ENCODE measurements at regions not wholly inside any gene's neighbourhood (a gene's known extent, or its start where the extent isn't known, plus 50 kb on each side); places are given as distances from the start of the nearest gene placed in this dataset.

DNA sequence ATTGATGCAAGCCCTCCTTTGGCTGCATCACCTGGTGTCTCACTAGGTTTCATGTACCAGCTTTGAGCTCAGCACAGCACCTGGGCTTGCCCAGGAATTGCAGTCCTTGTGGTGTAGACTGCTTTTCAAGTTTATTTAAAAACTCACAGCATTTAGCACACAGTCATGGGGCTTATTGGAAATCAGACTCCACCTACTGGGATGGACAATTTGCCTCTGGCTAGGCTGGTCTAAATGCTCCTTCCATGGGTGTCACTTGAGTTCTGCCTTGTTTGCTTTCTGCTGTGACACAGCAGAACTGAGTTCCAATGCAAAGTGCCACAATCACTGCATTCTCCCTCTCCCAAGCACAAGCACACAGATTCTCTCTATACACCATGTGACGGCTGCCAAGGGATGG, 453.3 kb downstream of the GABRG2 start:
- H3K79me2 ChIP-seq (ENCODE audit: insufficient read depth, low read depth), result no peaks in the 10 kb centered on the region
- H3K4me3 ChIP-seq (IDR thresholded peaks at IDR 0.05; ENCODE audit: insufficient read depth, low read depth, low read length), result no peak overlapping the region
- no peaks in the 10 kb centered on the region for H3K27me3 ChIP-seq (ENCODE audit: insufficient read depth, low read depth)
- H3K9ac ChIP-seq, result no peak overlapping the region
- H3K36me3 ChIP-seq (ENCODE audit: insufficient read depth), result no peaks in the 10 kb centered on the region
- H3K4me1 ChIP-seq (ENCODE audit: low read depth, poor library complexity, severe bottlenecking), result no peaks in the 10 kb centered on the region
- H3K27ac ChIP-seq, result no peak overlapping the region
- no peak overlapping the region for H3K4me2 ChIP-seq
- H2AFZ ChIP-seq (ENCODE audit: low read depth), result no peak overlapping the region
- TF ChIP-seq, protein P1, sequence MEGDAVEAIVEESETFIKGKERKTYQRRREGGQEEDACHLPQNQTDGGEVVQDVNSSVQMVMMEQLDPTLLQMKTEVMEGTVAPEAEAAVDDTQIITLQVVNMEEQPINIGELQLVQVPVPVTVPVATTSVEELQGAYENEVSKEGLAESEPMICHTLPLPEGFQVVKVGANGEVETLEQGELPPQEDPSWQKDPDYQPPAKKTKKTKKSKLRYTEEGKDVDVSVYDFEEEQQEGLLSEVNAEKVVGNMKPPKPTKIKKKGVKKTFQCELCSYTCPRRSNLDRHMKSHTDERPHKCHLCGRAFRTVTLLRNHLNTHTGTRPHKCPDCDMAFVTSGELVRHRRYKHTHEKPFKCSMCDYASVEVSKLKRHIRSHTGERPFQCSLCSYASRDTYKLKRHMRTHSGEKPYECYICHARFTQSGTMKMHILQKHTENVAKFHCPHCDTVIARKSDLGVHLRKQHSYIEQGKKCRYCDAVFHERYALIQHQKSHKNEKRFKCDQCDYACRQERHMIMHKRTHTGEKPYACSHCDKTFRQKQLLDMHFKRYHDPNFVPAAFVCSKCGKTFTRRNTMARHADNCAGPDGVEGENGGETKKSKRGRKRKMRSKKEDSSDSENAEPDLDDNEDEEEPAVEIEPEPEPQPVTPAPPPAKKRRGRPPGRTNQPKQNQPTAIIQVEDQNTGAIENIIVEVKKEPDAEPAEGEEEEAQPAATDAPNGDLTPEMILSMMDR (conservative IDR thresholded peaks at IDR 0.05; ENCODE audit: low read depth, low read length), result no peak
- no peaks in the 10 kb centered on the region for H4K20me1 ChIP-seq (ENCODE audit: insufficient read depth)

DNA sequence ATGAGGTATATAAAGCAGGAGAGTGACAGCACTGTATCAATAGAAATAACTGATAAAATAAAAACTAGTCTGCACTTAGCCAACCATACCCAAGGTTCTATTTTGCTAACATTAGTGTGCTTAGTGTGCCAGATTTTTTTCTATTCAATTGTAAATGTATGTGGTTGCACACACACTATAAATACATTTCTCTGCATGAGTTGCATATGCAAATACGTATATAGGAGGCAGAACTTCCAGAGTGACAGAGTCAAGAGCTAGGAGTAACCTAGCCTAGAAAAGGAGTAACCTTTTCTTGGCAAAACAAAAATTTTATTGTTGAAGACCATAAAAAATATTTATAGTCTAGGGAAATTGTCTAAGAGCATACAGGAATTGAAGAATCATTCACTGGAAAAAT, 461.6 kb downstream of the GABRG2 start:
- Histone ChIP-seq H3K27me3 (ENCODE audit: insufficient read depth, low read depth) (no peaks in the 10 kb centered on the region), H3K79me2 (ENCODE audit: insufficient read depth, low read depth) (no peaks in the 10 kb centered on the region), H4K20me1 (ENCODE audit: insufficient read depth) (no peaks in the 10 kb centered on the region), H3K4me3 (IDR thresholded peaks at IDR 0.05; ENCODE audit: insufficient read depth, low read depth, low read length) (no peak overlapping the region), H3K9ac (no peak overlapping the region), H3K27ac (no peak overlapping the region), H3K4me2 (no peak overlapping the region), H2AFZ (ENCODE audit: low read depth) (no peak overlapping the region), H3K4me1 (ENCODE audit: low read depth, poor library complexity, severe bottlenecking) (peaks cover 4% of the 10 kb centered on the region), H3K36me3 (ENCODE audit: insufficient read depth) (no peaks in the 10 kb centered on the region)
- TF ChIP-seq, protein P1 (conservative IDR thresholded peaks at IDR 0.05; ENCODE audit: low read depth, low read length), result no peak

DNA sequence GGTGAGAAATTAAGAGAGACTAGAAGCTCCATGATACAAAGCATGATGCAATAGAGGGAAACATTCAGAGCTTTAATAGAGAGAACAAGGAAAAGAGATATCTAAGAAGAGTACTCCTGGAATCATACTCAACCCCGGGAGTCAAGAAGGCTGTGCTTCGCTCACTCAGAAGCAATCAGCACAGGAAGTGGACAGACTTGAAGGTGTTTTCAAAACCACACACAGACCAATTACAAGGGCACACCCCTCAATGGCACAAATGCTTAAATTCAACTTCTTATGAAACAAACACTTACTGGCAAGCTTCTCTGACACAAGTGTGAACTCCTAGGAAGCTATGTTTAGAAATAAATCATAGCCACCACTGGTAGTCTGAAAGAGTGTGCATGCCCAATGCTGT, 462.3 kb downstream of the GABRG2 start:
- Histone ChIP-seq H3K4me2 (no peak overlapping the region), H3K79me2 (ENCODE audit: insufficient read depth, low read depth) (no peaks in the 10 kb centered on the region)

DNA sequence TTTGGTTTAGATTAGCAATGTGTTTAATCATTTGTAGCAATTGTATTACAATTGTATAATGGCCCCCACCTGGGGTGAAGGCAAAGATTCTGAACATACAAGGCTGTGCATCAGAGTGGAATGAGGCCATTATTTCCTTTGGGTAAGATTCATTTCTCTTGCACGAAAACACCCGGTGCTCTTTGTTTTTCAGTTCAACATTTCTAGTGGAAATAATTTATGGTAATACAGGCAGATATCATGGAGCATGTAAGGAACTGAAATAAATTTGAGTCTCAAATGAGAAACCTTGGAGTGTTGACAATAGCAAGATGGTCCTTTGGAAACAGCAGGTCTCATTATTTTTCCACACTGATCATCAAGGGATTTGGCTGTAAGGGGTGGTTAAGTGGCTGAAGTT, 475.9 kb downstream of the GABRG2 start:
- H3K27ac ChIP-seq, result no peak overlapping the region
- no peak overlapping the region for H3K4me2 ChIP-seq
- no peaks in the 10 kb centered on the region for H4K20me1 ChIP-seq (ENCODE audit: insufficient read depth)
- no peaks in the 10 kb centered on the region for H3K36me3 ChIP-seq (ENCODE audit: insufficient read depth)
- no peaks in the 10 kb centered on the region for H3K4me1 ChIP-seq (ENCODE audit: low read depth, poor library complexity, severe bottlenecking)
- no peak overlapping the region for H2AFZ ChIP-seq (ENCODE audit: low read depth)
- no peak overlapping the region for H3K4me3 ChIP-seq (IDR thresholded peaks at IDR 0.05; ENCODE audit: insufficient read depth, low read depth, low read length)
- H3K9ac ChIP-seq, result no peak overlapping the region
- H3K79me2 ChIP-seq (ENCODE audit: insufficient read depth, low read depth), result no peaks in the 10 kb centered on the region
- TF ChIP-seq, protein P1 (conservative IDR thresholded peaks at IDR 0.05; ENCODE audit: low read depth, low read length), result no peak
- H3K27me3 ChIP-seq (ENCODE audit: insufficient read depth, low read depth), result no peaks in the 10 kb centered on the region

More for the DNA sequence above, 462.3 kb downstream of the GABRG2 start:
- H3K27me3 ChIP-seq (ENCODE audit: insufficient read depth, low read depth), result no peaks in the 10 kb centered on the region
- no peak overlapping the region for H3K9ac ChIP-seq
- H3K4me1 ChIP-seq (ENCODE audit: low read depth, poor library complexity, severe bottlenecking), result peaks cover 4% of the 10 kb centered on the region
- TF ChIP-seq, protein P1 (conservative IDR thresholded peaks at IDR 0.05; ENCODE audit: low read depth, low read length), result no peak
- H2AFZ ChIP-seq (ENCODE audit: low read depth), result no peak overlapping the region
- no peaks in the 10 kb centered on the region for H4K20me1 ChIP-seq (ENCODE audit: insufficient read depth)
- H3K4me3 ChIP-seq (IDR thresholded peaks at IDR 0.05; ENCODE audit: insufficient read depth, low read depth, low read length), result no peak overlapping the region
- H3K27ac ChIP-seq, result no peak overlapping the region
- no peaks in the 10 kb centered on the region for H3K36me3 ChIP-seq (ENCODE audit: insufficient read depth)
